Activated naive CD4-positive, alpha-beta T cell (primary cell): ENCODE measurements at regions not wholly inside any gene's neighbourhood (a gene's known extent, or its start where the extent isn't known, plus 50 kb on each side); places are given as distances from the start of the nearest gene placed in this dataset.
"Not testable (repeated sequence)": the region's sequence is repeated elsewhere in the genome, so short reads cannot be mapped to it uniquely, and the experiment has no call there.

Experiments used
- DNase-seq, 4 experiments: peaks; one replicate each; lab custom pipeline; 2025; lab: John Stamatoyannopoulos, UW

DNA sequence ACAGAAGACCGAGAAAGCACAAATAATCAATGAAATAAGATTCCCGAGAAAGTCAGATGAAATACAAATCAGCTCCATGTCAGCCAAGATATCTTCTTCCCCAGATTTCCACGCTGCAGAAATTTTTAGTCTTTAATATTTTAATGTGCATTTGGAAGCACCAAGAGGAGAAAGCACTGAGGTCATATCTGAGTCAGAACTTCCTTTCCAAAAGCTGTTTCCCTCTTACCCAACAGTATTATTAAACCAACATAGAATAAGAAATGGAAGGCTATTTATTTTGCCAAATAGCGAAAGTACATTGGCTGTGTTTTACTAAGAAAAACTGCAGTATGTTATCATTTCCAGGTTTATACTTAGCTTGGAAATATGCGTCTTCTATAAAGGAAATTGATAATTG lies 772.1 kb upstream of the CDH9 start:
- DNase-seq = no peak

GRCh38 chr5:27797220-27797619 lies 758.8 kb upstream of the CDH9 start:
- no peak for DNase-seq

- DNase-seq = no peak
Observed at GRCh38 chr5:27788184-27788583, 749.8 kb upstream of the CDH9 start.

DNA sequence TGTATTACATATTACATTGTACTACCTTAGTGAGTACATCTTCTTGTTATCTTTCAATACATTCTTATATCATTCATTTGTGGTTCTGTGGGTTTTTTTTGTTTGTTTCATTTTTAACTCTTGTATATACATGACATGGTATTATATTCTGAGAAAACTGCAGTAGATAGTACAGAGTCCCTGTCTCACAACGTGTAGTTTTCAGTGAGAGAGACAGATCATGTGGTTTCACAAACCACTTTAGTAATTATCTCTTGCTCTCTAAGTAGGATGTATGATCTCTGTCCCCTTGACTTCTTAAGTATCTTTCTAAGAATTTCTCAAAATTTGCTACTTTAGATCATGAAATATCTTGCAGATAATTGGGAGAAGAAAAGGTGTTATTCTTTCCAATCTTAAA lies 745.9 kb upstream of the CDH9 start:
- DNase-seq = no peak

DNA sequence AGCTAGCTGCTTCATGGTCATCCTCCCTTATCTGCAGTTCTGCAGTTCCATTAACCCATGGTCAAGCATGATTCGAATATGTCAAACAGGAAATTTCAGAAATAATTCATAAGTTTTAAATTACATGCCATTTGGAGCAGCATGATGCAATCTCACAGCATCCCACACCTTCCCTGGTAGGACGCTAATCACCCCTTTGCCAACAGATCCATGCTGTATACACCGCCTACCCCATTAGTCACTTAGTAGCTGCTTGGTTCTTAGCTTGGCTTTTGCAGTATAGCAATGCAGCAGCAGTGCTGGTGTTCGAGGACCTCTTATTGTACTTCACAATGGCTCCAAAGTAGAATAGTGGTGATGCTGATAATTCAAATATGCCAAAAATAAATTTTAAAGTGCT lies 739.7 kb upstream of the CDH9 start:
- no peak for DNase-seq

DNA sequence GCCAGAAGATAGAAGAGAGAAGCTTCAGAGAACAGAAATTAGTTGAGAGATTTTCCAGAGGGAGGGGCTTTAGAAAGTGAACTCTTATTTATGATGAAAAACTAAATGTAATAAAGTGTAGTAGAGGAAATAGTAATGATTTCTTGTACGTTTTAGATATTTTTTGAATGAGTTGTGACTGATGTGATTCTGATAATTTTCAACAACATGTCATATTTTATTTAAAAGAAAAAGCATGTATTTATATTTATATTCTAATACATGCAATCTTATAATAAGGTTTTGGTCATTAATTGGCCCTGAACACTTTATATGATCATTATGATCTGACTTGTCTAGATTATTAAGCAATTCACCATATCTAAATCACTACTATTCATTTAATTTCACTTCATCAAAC lies 735.2 kb upstream of the CDH9 start:
- DNase-seq = no peak

GRCh38 chr5:27773166-27773565 lies 734.8 kb upstream of the CDH9 start:
- DNase-seq = no peak

- no peak for DNase-seq
Observed at GRCh38 chr5:27769748-27770402, 731.5 kb upstream of the CDH9 start.

DNA sequence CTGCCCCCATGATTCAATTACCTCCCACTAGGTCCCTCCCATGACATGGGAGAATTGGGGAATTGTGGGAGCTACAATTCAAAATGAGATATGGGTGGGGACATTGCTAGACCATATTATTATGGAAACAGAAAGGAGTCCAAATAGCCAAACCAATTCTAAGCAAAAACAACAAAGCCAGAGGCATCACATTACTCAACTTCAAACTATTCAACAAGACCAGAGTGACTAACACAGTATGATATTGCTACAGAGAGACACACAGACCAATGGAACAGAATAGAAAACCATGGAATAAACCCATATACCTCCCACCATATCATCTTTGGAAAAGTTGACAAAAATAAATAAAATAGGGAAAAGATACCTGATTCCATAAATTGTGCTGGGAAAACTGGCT lies 710.5 kb upstream of the CDH9 start:
- no peak for DNase-seq

DNA sequence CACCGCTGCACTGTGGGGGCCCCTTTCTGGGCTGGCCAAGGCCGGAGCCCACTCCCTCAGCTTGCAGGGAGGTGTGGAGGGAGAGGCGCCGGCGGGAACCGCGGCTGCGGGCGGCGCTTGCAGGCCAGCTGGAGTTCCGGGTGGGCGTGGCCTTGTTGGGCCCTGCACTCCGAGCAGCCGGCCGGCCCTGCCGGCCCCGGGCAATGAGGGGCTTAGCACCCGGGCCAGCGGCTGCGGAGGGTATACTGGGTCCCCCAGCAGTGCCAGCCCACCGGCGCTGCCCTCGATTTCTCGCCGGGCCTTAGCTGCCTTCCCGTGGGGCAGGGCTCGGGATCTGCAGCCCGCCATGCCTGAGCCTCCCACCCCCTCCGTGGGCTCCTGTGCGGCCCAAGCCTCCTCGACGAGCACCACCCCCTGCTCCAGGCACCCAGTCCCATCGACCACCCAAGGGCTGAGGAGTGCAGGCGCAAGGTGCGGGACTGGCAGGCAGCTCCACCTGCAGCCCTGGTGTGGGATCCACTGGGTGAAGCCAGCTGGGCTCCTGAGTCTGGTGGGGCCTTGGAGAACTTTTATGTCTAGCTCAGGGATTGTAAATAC lies 705.1 kb upstream of the CDH9 start:
- DNase-seq = not testable (repeated sequence)

- DNase-seq = no peak
Observed at GRCh38 chr5:27742805-27743204, 704.4 kb upstream of the CDH9 start.

DNA sequence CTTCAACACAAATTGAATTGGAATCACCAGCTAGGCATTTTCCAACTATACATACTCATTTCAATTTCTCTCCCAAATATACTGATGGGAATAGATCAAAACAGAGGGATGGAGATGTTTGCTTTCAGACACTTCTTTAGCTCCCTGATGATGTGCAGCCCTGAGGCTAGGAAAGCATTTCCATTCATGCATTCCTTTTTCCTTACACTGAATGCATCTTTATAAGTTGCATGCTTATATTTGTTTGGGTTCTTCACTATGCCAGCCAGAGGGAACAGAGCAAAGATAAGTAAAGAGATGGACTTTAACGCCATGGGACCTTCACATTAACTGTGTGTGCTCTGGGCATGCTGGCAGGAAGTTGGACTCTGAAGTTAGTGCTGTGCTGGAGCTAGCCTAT lies 696.5 kb upstream of the CDH9 start:
- no peak for DNase-seq

- DNase-seq = no peak
Observed at GRCh38 chr5:27733237-27733636, 694.9 kb upstream of the CDH9 start.

GRCh38 chr5:27727254-27727653 lies 688.9 kb upstream of the CDH9 start:
- DNase-seq = no peak

DNA sequence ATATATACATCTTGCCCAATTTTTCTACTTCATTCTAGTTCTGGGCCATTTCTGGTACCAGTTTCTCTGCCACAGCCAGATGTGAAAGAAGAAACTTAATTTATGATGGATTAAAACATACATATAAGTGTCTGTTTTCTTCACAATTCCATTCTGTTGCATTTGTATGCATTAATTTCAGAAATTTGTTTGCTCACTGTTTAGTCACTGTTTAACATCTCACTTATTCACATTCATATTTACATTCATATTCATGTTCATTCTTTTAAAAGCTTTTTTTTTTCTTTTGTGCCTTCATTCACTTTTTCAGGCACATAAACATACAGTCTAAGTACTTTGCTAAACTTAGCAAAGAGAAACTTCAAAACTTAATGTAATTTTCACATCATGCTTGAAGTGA lies 684.0 kb upstream of the CDH9 start:
- no peak for DNase-seq

DNA sequence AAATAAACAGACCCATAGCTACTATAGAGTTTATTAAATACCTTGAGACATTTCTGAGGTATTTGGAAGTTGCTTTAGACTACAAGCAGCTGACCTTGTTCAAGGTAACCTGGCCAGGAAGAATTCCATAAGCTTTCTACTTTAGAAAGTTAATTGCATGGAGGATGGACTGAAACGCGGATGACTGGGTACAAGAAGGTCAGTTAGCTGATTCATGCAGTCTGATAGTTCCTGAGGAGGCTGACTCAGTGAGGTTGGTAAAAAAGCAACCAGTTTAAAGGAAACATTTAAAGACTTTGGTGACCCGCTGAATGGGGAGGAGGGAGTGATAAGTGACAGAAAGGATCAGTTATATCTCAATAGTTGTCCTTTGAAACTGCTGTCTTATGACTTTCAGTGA lies 670.1 kb upstream of the CDH9 start:
- no peak for DNase-seq

DNA sequence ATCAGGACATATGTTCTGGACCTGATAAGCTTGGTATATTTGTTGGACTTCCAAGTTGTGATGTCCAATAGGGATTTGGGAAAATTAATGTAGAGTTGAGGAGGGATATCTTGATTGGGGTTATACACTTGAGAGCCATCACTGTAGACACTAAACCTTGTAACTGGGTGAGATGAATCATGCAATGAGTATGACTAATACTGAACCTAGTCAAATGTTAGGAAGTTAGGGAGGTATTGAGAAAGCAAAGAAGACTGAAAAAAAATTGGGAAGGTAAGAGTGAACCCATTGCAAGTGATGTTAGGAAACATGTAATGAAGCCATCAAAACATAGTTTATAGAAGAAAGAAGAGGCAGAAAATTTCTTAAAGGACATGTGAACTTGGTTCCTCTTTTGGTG lies 668.4 kb upstream of the CDH9 start:
- no peak for DNase-seq

DNA sequence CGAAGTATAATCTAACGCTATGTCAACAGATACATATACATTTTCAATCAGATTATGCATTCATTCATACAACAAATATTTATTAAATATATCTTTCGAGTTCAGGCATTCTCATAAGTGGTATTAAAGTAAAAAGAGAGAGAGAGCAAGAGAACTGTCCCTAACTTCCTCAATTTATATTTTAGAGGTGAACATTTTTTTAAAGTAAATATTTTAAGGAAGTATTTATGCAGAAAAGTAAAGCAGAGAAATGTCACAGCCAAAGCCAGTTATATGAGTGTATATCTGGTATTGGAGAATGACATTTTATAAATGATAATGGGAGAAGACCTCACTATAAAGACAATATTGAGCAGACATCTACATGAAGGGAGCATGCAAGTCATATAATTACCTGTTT lies 667.3 kb upstream of the CDH9 start:
- no peak for DNase-seq

DNA sequence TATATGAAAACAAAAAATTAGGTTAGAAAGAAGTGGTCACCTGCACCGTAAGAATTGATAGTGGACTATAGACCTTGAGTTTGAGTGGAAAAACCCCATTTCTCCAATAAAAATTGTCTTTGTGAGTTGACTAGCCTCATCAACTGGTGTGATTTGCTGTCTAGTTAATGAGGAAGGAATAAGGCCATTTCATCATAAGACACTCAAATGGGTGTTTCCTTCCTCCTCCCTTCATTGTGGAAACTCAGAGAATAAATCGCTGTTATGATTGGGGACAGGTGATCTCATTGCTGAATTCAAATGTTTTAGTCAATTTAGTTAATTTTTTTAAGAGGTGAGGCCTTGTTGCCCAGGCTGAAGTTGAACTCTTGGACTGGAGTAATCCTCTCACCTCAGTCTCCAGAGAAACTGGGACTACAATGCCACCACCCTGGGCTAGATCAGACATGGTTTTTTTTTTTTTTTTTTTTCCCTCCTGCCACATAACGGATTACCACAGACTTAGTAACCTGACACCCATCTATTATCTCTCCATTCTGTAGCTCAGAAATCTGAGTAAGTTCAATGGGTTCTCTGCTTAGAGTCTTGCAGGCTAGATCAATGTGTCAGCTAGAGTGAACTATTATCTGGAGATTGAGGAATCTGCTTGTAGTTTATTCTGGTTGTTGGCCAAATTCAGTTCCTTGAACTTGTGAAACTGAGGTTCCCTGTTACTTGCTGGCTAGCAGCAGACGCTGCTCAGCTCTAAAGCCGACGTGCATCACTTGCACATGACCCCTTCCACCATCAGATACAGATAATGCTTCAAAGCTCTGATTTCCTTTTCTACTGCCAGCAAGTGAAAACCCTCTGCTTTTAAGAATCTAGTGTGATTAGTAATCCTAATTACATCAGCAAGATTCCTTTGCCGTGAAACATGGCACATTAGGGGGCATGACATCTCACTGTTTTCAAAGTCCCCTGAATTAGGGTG lies 663.8 kb upstream of the CDH9 start:
- DNase-seq = no peak

DNA sequence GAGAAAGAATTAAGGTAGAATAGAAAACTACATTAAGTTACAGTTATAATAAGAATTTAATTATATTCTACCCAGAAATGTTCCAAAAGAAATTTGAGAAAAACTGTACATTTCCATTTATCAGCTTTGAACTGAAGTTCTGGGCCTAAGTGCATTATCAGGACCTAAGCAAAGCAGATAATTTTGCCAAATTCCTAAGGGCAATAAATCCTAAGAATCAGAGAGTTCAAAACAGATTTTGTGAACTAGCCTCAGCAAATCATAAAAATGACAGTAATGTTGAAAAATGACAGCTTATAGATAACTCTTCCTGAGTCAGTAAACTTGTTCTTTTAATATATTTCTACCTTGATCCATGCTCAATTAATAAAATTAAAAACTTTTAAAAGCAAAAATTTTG lies 662.1 kb upstream of the CDH9 start:
- DNase-seq = no peak

GRCh38 chr5:27682600-27682999 lies 644.2 kb upstream of the CDH9 start:
- DNase-seq = no peak

GRCh38 chr5:27652505-27652904 lies 614.1 kb upstream of the CDH9 start:
- DNase-seq = no peak

- no peak for DNase-seq
Observed at GRCh38 chr5:27639005-27639612, 600.7 kb upstream of the CDH9 start.
